HUDEP-2 (cell line): ENCODE measurements at regions not wholly inside any gene's neighbourhood (a gene's known extent, or its start where the extent isn't known, plus 50 kb on each side); places are given as distances from the start of the nearest gene placed in this dataset.
"Not testable (repeated sequence)": the region's sequence is repeated elsewhere in the genome, so short reads cannot be mapped to it uniquely, and the experiment has no call there.

Experiments
- DNase-seq, 76 experiments: peaks; one replicate each; lab custom pipeline; 2025; ENCODE audit not compliant: unreplicated experiment in 76 of 76; lab: John Stamatoyannopoulos, UW

DNA sequence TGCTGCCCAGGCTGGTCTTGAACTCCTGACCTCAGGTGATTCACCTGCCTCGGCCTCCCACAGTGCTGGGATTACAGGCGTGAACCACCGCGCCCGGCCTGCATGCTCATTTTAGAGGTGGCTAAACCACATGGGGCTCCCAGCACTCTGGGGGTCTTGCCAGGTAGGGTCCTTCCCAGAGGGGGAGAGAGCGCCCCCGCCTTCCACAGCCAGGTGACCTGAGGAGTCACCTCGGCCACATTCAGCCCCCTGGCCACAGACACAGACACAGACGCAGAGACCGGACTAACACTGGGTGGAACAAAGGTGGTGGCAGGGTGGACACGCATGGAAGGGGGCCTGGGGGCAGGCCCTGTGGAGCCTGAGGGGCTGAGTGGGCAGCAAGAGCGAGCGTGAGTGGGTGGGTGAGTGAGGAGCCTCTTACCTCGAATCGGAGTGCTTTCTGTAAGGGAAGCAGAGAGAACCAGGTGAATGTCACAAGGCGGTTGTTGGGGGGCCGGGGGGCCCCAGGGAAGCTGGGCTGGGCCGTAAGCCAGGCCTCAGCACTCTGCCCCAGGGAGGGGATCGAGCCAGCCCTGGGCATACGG, 80.1 kb downstream of the PTPRS start:
- DNase-seq = no peak

DNA sequence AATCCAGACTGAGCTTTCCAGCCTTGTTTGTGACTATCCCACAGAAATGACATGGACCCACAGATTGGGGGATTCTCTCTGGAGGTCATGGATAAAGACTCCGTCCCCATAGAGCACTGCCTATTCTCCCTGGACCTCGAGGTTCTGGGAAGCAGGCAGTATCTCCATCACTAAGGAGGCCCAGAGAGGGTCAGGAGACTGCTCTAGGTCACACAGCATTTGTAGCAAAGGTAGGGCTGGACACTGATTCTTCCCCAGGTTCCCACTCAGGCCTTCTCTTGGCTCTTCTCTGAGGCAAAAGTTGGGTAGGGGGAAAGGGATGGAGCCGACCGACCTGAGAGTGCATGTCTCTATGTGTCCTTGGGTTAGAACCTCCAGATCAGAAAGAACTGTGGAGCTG, 80.9 kb downstream of the PTPRS start:
- DNase-seq = no peak

DNA sequence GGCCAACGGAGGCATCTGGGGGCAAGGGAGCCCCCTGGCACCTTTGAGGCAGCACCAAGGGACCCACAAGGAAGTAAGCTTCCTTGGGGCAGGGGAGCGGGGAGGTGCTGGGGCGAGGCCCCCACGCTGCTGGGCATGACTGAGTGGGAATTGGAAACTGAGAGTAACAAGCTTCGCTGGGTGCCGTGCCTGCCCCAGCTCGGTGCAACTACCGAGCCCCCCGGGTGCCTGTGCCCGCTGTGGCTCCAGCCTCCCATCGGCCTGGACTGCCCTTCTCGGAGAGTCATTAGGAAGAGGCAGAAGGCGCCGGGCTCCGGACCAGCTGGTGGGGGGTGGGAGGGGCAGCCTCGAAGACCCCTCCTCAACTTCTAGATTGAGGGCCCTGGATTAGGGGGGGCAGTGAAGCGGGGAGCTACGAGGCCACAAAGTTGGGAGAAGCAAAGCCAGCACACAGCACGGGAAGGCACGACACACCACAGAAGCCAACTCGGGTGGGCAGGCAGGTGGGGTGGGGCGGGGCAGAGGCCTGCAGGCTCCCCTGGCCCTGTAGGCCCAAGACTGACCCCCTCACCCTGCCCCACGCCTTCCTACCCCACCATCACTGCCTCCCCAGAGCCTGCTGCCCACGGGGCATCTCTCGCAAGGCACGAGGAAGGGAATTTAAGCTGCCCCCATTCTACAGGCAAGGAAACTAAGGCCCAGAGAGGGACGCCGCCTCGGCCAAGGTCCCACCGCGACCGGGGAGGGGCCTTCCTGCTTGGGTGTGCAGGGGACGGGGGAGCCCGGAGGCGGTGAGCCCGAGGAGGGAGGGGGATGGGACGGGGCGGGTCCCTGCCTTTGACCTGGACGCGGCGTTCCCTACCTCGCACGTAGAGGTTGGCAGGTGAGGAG, 83.2 kb downstream of the PTPRS start:
- no peak for DNase-seq

DNA sequence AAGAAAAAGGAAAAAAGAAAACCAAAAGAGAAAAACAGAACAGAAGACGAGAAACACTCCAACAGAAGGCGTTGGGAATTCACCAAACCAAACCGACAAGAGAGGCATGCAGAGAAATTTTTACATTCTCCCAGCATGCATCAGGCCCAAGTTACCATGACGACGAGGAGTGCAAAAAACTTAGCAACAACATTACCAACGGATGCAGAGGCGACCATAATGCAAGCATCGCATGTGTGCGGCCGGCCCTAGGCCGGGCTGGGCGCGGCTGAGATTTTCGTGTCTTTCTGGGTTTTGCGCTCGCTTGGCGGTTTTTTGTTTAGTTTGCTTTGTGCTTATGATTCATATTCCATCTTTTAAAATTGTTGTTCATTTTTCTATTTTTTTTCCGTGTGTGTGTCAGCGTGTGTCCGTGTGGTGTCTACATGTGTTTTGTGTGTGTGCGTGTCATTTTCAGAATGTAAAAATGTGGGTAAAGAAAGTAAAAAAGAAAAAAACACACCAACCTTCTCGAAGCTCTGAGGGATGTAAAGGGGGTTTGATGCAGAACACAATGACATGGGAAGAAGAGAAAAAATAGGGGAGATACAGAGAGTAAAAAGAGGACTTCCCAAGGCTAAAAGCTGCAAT, 84.9 kb downstream of the PTPRS start:
- DNase-seq = no peak

DNA sequence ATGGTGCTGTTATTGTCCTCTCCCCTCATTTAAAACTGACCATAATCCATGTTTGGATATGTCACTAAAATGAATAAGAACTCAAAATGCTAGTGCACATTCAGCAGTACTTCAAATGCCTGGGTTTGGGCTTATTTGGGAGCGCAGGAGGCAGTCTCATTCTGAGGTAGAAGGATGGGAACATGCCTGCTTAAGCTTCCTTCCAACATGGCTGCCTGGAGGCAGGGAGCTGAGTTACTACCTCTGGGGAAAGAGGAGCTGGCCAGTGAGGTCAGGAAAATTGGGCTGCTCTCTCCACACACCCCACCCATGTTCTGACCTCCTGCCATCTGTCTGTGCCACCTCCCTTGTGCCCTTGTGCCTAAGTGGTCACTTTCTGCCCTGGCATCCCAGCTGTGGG, 85.7 kb downstream of the PTPRS start:
- DNase-seq = no peak

DNA sequence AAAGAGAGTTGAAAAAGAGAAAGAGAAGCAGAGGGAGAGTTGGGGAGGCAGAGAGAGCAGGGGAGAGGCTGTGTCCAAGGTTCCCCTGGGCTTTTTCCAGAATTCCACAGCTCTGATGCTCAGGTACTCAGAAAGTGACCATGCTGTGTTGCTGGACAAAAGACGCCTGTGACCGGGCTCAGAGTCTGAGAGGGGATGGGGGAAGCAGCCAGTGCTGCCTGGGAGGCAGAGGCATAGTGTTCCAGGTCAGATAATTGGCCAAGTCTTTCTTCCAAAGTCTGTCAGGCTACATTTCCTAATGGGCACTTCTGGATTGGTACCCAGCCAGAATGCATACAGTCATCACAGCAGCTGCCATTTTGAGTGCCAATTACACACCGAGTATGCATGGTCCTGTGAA, 86.1 kb downstream of the PTPRS start:
- no peak for DNase-seq

DNA sequence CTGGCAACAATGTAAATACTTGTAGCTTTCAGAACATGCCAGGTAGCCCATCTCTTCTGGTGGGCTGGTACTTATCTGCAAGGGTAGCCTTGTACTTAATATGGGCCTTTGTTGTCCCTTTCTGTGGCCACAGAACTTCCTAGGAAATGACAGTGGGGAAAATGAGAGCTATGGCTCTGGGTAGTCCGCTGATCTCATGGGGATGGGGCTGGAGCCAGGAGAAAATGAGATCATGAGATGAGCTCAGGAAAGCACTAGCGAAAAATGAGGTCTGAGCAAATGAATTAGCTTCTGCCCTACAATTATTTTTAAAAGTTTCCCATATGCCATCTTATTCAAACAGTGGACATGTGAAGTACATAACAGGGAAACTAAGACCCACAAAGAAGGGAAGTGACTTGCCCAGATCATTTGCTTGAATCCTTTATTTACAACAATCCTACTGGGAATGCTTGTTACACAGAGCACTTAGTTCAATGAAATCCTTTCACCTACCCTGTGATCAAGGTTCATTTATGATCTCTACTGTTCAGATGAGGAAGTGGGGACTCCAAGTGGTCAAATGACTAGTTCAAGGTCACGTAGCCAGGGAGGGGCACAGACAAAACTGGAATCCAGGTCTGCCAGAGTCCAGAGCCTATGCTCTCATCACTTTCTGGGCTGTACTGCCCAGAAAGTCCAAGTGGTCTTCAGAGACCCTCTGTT, 87.1 kb downstream of the PTPRS start:
- no peak for DNase-seq

DNA sequence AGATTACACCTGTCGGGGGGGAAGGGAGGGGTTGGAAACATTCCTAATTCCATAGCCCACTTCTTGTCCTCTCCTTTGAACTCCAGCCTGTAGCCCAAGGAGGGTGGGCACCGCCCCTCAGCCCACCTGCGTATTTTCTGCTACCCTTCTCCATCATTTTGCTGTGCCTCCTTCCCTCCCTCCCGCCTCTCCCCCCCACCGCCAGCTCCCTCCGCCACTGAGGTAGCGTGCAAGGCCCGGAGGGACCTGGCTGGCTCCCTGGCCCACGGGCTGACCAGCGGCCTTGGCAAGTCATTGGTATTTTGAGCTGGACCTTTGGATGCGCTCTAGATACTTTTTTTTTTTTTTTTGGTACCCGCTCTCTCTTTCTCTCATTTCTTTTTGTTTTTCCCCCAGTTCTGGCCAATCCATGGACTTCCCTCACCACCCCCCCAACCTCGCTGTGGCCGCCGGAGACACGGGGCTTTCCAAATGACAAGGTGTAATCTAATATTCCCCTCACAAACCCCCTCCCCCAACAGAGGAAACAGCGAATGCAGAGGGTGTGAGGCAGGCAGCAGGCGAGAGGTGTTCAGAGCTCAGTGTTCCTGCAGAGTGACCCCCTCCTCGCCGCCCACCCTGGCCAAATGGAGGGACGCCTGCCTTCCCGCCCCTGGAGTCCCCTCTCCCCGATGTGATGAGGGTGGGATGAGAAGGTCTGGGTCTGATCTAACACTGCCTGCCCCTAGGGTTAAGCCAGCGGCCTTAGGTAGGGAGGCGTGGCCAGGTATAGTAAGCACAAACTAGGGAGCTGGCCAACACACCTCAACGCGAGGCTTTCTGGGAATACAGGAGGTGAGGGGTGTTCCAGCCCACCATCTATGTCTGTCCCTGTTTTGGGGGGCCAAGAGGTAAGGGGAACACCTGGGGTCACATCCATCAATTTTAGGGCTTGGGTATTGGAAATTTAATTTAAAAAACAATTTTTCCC, 89.2 kb downstream of the PTPRS start:
- no peak for DNase-seq

DNA sequence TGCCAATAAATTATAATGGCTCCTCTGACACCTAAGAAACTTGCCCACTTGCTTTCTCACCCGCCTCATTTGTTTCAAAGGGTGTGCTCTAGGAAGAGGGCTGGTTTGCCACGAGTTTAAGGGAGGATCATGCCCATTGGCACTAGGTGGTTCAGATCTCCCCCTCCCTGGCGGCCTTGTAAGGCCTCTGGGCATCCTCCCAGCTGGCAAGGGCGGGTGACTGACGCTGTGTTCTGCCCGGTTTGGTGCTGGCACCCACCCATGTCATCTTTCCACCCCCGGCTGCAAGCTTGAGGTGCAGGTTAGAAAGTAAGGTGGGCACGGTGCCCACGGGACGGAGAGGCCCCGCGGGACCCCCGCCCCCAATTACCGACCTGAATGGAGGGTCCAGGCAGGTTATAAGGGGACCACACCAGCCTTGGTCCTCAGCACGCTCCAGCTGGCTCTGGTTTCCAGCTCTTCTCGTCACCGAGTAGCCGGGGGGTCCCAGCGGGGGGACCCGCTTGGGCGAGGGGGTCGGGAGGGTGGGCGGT, 90.4 kb downstream of the PTPRS start:
- peak in 7 of 76 experiments; percentile 7 to 34 (median 21) for DNase-seq

DNA sequence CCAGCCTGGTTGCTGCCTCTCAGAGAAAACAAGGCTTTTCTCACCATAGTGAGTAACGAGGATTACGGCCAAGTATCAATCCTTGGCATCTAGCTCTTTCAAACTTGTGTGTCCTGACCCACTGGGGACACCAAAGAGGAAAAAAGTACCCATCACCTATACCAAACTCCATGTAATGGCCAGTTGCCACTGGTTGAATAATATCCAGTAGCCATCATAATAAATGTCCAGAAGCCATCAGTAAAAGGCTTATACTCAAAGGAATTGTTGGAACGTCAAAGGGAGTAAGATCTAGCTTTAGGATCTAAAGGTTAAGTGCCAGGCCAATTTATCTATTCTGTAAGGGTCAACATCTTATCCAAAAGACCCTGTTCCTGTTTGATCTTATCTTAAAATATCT, 91.1 kb downstream of the PTPRS start:
- DNase-seq = no peak

DNA sequence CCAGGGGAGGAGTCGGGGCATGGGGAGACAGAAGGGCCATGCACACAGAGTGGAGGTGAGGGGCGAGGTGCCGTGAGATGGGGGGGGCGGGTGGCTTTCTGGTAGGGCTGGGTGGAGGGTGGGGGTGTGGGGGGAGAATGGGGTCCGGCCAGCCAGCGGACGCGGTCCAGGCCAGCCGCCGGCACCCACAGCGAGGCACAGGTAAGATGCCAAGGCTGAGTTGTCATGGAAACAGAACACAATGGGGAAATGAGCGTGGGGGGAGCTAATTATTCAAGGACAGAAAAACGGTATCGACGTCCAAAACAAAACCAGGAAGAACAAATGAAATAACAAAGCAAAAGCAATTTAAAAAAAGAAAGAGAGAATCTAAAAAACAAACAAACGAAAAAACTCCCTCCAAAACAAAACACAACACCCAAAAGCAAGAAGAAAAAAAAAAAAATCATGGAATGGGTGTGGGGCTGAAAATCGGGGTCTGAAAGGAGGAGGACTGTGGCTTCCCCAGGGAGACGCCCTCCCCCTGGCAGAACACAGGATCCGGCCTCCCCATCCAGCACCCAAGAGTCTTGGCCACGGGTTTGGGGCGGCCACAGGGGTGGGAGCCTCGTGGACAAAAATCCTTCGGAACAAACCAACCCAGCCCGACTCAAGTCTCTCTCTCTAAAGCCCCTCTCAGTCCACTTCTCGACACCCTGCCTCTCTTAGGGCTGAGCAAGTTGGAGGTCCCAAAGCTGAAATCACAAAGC, 92.5 kb downstream of the PTPRS start:
- DNase-seq = no peak

DNA sequence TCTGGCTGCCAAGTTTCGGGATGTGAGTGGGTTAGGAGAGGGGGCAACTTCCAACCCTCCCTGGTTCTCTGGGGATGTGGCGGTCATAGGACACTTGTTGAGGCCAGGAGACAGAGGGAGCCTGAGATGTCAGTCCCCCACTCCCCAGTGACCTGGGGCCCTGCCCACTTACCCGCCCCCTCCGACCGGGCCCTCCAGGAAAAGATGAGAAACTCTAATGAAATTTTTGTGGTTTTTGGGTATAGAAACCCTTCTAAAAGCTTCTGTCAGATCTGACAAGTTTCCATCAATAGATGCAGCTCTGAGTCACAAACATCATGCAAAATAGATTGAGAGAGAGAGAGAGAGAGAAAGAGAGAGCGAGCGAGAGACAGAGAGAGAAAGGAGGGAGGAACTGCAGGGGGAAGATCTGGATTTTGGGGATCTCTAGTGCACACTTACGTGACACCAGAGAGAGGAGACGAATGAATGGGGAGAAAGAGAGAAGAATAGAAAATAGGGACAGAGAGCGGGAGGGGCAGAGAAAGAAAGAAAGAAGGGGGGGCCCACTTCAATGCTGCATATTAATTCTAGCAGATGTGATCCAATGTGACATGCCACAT, 94.0 kb downstream of the PTPRS start:
- DNase-seq = no peak

DNA sequence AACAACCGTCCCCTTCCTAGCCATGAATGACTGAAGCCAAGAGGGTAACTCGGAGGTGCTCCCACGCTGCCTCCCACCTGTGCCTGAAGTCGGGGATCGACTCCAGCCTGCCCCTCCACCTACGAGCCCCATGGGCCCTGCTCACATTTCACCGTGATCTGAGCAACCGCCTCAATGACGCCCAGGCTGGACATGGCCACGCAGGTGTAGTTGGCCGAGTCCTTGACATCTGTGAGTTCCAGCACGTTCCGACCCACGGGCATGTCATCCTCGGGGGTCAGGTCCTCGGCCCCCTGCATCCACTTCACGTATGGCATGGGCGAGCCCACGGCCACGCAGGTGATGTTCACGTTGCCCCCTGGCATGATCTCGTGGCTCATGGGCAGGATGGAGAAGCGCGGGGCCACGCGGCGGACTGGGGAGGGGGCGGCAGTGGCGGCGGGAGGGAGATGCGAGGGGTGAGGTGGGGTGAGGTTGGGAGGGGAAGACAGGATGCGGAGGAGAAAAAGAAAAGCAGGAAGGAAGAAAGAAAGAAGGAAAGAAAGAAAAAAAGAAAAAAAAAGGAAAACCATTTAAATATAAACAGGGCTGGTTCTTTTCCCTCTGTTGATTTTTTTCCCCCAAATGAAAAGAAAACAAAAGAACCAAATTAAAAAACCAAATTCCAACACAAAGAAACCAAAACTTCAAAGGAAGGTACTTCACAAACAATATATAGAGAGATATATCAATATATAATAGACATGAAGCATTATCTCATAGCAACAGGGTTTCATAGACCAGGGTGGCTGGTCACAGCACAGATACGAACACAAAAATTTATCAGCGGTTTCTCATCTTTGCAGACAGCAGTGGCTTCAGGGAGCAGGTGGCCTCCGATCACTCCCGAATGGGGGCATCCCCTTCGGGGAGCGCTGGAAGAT, 94.7 kb downstream of the PTPRS start:
- peak in 3 of 76 experiments; percentile 14 to 38 (median 17) for DNase-seq

DNA sequence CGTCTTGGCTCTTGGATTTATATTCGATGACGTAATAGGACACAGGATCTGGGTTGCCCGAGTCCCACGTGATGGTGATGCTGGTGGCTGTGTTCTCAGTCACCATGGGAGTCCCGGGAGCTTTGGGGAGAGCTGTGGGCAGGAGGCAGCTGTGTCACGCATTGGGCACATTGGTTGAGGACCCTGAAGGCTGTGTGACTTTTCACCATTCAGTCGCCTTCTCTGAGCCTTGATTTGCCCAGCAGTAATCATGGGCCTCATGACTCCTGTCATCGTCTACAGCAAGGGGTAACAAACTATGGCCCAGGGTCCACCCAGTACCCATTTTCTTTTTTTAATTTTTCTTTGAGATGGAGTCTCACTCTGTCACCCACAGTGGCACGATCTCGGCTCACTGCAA, 96.3 kb downstream of the PTPRS start:
- DNase-seq = no peak

DNA sequence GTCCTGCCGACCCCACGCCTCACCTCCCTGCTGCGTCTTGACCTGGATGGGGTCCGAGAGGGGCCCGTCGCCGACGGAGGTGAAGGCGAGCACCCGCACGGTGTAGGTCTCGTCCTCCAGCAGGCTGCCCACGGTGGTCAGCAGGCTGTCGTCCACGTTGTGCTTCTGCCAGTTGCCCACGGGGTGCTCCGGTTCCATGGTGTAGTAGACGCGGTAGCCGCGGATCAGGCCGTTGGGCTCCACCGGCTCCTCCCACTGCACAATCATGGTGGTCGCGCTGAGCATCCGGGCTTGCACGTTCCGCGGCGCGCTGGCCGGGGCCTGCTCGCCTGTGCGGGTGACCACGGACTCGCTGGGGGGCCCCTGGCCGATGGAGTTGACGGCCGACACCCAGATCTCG, 96.7 kb downstream of the PTPRS start:
- DNase-seq = no peak

DNA sequence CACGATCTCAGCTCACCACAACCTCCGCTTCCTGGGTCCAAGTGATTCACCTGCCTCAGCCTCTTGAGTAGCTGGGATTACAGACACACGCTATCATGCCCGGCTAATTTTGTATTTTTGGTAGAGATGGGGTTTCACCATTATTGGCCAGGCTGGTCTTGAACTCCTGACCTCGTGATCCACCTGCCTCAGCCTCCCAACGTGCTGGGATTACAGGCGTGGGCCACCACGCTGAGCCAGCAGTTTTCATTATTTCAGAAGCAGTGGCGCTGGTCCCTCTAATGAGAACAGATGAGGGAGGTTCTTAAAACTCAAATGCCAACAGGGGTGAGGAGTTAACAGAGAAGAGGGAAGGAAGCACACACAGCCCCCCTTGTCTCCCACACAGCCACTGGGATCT, 98.7 kb downstream of the PTPRS start:
- not testable (repeated sequence) for DNase-seq

DNA sequence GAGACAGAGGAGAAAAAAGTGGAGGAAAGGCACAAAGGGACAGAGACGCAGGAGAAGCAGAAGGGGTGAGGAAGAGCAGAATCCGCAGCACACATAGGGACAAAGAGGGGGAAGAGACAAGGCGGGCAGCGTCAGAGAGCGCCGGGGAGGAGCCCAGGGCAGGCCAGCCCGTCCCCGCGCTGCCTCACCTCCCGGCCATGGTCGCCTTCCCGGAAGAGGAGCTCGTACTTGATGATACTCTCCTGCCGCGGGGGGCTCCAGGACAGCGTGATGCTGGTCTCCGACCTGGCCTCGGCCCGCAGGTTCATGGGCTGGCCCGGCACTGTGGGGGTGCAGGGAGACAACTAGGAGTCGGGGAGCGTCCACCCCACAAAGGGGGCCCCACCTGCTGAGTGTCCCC, 100.6 kb downstream of the PTPRS start:
- DNase-seq = no peak

DNA sequence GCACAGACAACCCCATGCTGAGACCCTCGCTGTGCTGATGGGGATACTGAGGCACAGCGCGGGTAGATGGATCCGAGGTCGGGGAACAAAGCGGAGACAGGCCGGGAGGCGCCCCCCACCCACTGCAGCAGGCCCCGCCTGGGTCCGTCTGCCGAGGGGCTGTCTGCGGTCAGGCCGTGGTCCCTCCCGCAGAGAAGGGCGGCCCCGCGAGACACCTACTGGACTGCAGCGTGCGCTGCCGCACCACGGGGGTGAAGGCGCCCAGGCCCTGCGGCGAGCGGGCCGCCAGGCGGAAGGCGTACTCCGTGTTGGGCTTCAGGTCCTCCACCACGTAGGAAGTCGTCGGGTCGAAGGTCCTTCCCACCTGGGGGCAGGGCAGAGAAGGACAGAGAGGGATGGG, 101.9 kb downstream of the PTPRS start:
- no peak for DNase-seq
